ENCODE measurements at regions not wholly inside any gene's neighbourhood (a gene's known extent, or its start where the extent isn't known, plus 50 kb on each side); places are given as distances from the start of the nearest gene placed in this dataset.

- TF ChIP-seq CTCF (IDR thresholded peaks at IDR 0.05) = no peak
- TF ChIP-seq POLR2A (IDR thresholded peaks at IDR 0.05) = no peak
- Histone ChIP-seq H3K4me1 (peaks cover 7 to 72% (median 33%) of the 10 kb centered on the region in 3 donors), H3K4me3 (no peak overlapping the region), H3K9me3 (no peaks in the 10 kb centered on the region), H3K27me3 (peaks cover 0 to 8% (median 0%) of the 10 kb centered on the region in 4 donors), H3K36me3 (no peaks in the 10 kb centered on the region), H3K27ac (no peak overlapping the region)
- WGBS, 2 donors = 73 to 82% methylated on average over 3 to 4 of the region's 4 CpGs
- intact Hi-C loops (cut with DNase I) = no loop called here
- DNase-seq = no peak
Measured at GRCh38 chr11:8333376-8333775, 69.7 kb upstream of the LMO1 start.

GRCh38 chr11:8332891-8333290, 69.2 kb upstream of the LMO1 start:
- no peak for DNase-seq
- Histone ChIP-seq H3K27me3 (peaks cover 0 to 8% (median 0%) of the 10 kb centered on the region in 4 donors), H3K27ac (no peak overlapping the region), H3K4me3 (no peak overlapping the region), H3K4me1 (peaks cover 12 to 72% (median 38%) of the 10 kb centered on the region in 3 donors), H3K36me3 (no peaks in the 10 kb centered on the region), H3K9me3 (no peaks in the 10 kb centered on the region)
- 71 to 87% methylated on average over 3 to 4 of the region's 12 CpGs for WGBS, 2 donors
- TF ChIP-seq CTCF (IDR thresholded peaks at IDR 0.05) (no peak), POLR2A (IDR thresholded peaks at IDR 0.05) (no peak)
- intact Hi-C loops (cut with DNase I) = no loop called here

GRCh38 chr11:8332196-8332595, 68.5 kb upstream of the LMO1 start:
- H3K36me3 ChIP-seq = no peaks in the 10 kb centered on the region
- DNase-seq = no peak
- H3K4me1 ChIP-seq = peaks cover 14 to 69% (median 39%) of the 10 kb centered on the region in 3 donors
- H3K4me3 ChIP-seq = no peak overlapping the region
- WGBS, 2 donors = 89 to 100% methylated on average over 1 to 2 of the region's 4 CpGs
- intact Hi-C loops (cut with DNase I) = no loop called here
- TF ChIP-seq POLR2A (IDR thresholded peaks at IDR 0.05) = no peak
- no peak for TF ChIP-seq CTCF (IDR thresholded peaks at IDR 0.05)
- no peaks in the 10 kb centered on the region for H3K9me3 ChIP-seq
- peaks cover 0 to 8% (median 0%) of the 10 kb centered on the region in 4 donors for H3K27me3 ChIP-seq
- no peak overlapping the region for H3K27ac ChIP-seq

- no peaks in the 10 kb centered on the region for H3K9me3 ChIP-seq
- no peak overlapping the region for H3K4me3 ChIP-seq
- intact Hi-C loops (cut with DNase I) = no loop called here
- peaks cover 0 to 8% (median 0%) of the 10 kb centered on the region in 4 donors for H3K27me3 ChIP-seq
- H3K36me3 ChIP-seq = no peaks in the 10 kb centered on the region
- H3K4me1 ChIP-seq = peaks cover 14 to 65% (median 37%) of the 10 kb centered on the region in 3 donors
- no peak overlapping the region for H3K27ac ChIP-seq
- TF ChIP-seq CTCF (IDR thresholded peaks at IDR 0.05) = no peak
- TF ChIP-seq POLR2A (IDR thresholded peaks at IDR 0.05) = no peak
- no peak for DNase-seq
- 40% methylated on average over 1 of the region's 3 CpGs; no CpG with 5 or more reads in 1 of the 2 donors for WGBS, 2 donors
Measured at GRCh38 chr11:8331767-8332166, 68.1 kb upstream of the LMO1 start.

GRCh38 chr11:8330896-8331295, 67.2 kb upstream of the LMO1 start:
- H3K4me1 ChIP-seq = peaks cover 14 to 56% (median 32%) of the 10 kb centered on the region in 3 donors
- no peak overlapping the region for H3K27ac ChIP-seq
- 56 to 65% methylated on average over 6 of the region's 6 CpGs for WGBS, 2 donors
- no peak overlapping the region for H3K4me3 ChIP-seq
- peaks cover 0 to 8% (median 0%) of the 10 kb centered on the region in 4 donors for H3K27me3 ChIP-seq
- no peak for TF ChIP-seq POLR2A (IDR thresholded peaks at IDR 0.05)
- no peaks in the 10 kb centered on the region for H3K9me3 ChIP-seq
- H3K36me3 ChIP-seq = no peaks in the 10 kb centered on the region
- intact Hi-C loops (cut with DNase I) = no loop called here
- no peak for DNase-seq

GRCh38 chr11:8330404-8330803, 66.7 kb upstream of the LMO1 start:
- Histone ChIP-seq H3K9me3 (no peaks in the 10 kb centered on the region), H3K4me3 (no peak overlapping the region), H3K27me3 (peaks cover 0 to 8% (median 0%) of the 10 kb centered on the region in 4 donors), H3K27ac (no peak overlapping the region), H3K4me1 (peaks cover 14 to 51% (median 30%) of the 10 kb centered on the region in 3 donors), H3K36me3 (no peaks in the 10 kb centered on the region)
- 31 to 36% methylated on average over 9 to 10 of the region's 10 CpGs for WGBS, 2 donors
- TF ChIP-seq CTCF (IDR thresholded peaks at IDR 0.05) = no peak
- no peak for TF ChIP-seq POLR2A (IDR thresholded peaks at IDR 0.05)
- intact Hi-C loops (cut with DNase I) = no loop called here
- DNase-seq = no peak

Measured in esophagus squamous epithelium (tissue), 5 donors.